GM19455 (cell line): ENCODE measurements at regions not wholly inside any gene's neighbourhood (a gene's known extent, or its start where the extent isn't known, plus 50 kb on each side); places are given as distances from the start of the nearest gene placed in this dataset.

Experiments
- ATAC-seq: cut with Tn5 transposase; IDR thresholded peaks from one replicate; pipeline ENCODE4 v1.9.1; 2021; ENCODE audit not compliant: unreplicated experiment

- ATAC-seq = no peak
These were observed 207.0 kb downstream of the HNMT start for GRCh38 chr2:138171244-138171643.

- ATAC-seq = no peak
These were observed 210.8 kb downstream of the HNMT start for GRCh38 chr2:138175066-138175465.

- ATAC-seq = no peak
These were observed 212.7 kb downstream of the HNMT start for GRCh38 chr2:138176862-138177439.

- ATAC-seq = no peak
These were observed 213.4 kb downstream of the HNMT start for GRCh38 chr2:138177693-138178092.

- no peak for ATAC-seq
These were observed 216.6 kb downstream of the HNMT start for GRCh38 chr2:138180692-138181386.

GRCh38 chr2:138182250-138182936 lies 218.1 kb downstream of the HNMT start:
- ATAC-seq = no peak

GRCh38 chr2:138182937-138183312 lies 218.7 kb downstream of the HNMT start:
- no peak for ATAC-seq

GRCh38 chr2:138183705-138184104 lies 219.4 kb downstream of the HNMT start:
- ATAC-seq = no peak

- ATAC-seq = no peak
These were observed 220.2 kb downstream of the HNMT start for GRCh38 chr2:138184428-138184827.

- no peak for ATAC-seq
These were observed 221.6 kb downstream of the HNMT start for GRCh38 chr2:138185827-138186226.

GRCh38 chr2:138187221-138187620 lies 222.9 kb downstream of the HNMT start:
- ATAC-seq = no peak

GRCh38 chr2:138190999-138191398 lies 226.7 kb downstream of the HNMT start:
- ATAC-seq = no peak

- ATAC-seq = no peak
These were observed 229.3 kb downstream of the HNMT start for GRCh38 chr2:138193416-138194213.

- no peak for ATAC-seq
These were observed 237.0 kb downstream of the HNMT start for GRCh38 chr2:138201286-138201685.

- no peak for ATAC-seq
These were observed 238.5 kb downstream of the HNMT start for GRCh38 chr2:138202762-138203161.

- no peak for ATAC-seq
These were observed 241.0 kb downstream of the HNMT start for GRCh38 chr2:138205281-138205680.

- no peak for ATAC-seq
These were observed 243.0 kb downstream of the HNMT start for GRCh38 chr2:138207074-138207930.

- ATAC-seq = no peak
These were observed 244.7 kb downstream of the HNMT start for GRCh38 chr2:138209009-138209408.

GRCh38 chr2:138210487-138210886 lies 246.2 kb downstream of the HNMT start:
- no peak for ATAC-seq

GRCh38 chr2:138212434-138212833 lies 248.2 kb downstream of the HNMT start:
- no peak for ATAC-seq

- ATAC-seq = no peak
These were observed 248.8 kb downstream of the HNMT start for GRCh38 chr2:138213084-138213483.
